HG03045 (cell line): ENCODE measurements at regions not wholly inside any gene's neighbourhood (a gene's known extent, or its start where the extent isn't known, plus 50 kb on each side); places are given as distances from the start of the nearest gene placed in this dataset.
"Not testable (repeated sequence)": the region's sequence is repeated elsewhere in the genome, so short reads cannot be mapped to it uniquely, and the experiment has no call there.

Source experiments
- ATAC-seq: cut with Tn5 transposase; IDR thresholded peaks from one replicate; pipeline ENCODE4 v1.9.1; 2021; ENCODE audit warnings: mild to moderate bottlenecking, moderate library complexity; ENCODE audit not compliant: unreplicated experiment

- ATAC-seq, result not testable (repeated sequence)
Measured at GRCh38 chr6:57860481-57861315, 543.3 kb downstream of the PRIM2 start.

DNA sequence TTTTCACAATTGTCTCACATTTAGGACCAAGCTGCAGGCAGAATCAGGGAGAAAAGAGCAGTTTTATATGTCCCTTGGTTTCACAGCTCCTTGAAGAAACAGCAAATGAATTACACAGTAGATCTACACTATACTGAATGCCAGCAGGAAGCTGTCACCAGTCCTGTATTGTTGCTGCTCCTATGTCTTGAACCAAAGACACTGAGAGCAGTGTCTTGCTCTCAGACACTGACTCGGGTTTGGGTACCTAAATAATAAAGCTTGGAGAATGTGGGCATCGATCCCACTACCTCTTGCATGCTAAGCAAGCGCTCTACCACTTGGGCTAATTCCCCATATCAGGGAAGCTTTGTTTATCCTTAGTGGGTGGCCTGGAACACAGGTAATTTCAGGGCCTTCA is 552.7 kb downstream of the PRIM2 start:
- ATAC-seq, result not testable (repeated sequence)

- not testable (repeated sequence) for ATAC-seq
Measured at GRCh38 chr6:57873424-57873823, 556.0 kb downstream of the PRIM2 start.

DNA sequence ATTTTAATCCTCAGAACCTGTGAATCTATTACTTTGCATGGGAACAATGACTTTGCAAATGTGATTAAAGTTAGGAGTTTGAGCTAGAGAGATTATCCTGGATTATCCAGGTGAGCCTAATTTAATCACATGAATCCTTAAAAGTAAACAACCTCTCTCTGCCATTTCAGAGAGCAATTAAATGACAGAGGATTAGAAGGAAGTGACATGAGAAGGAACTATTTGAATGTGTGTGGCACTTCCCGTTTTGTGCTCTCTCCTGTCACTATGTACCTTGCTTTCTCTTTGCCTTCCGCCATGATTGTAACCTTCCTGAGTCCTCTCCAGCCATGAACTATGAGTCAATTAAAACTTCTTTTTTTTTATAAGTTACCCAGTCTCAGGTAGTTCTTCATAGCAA is 559.2 kb downstream of the PRIM2 start:
- not testable (repeated sequence) for ATAC-seq

DNA sequence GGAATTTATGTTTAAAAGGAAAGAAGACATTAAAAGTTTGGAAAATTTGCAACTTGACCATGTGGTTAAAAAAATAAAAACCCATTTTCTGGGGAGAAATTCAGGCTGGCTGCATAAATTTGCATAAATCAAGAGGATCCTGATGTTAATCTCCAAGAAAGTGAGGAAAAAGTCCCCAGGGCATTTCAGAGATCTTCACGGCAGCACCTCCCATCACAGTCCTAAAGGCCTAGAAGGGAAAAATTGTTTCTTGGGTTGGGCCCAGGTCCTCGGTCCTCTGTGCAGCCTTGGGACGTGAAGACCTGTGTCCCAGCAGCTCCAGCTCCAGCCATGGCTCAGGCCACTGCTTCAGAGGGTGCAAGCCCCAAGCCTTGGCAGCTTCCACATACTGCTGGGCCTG is 560.3 kb downstream of the PRIM2 start:
- ATAC-seq, result not testable (repeated sequence)

DNA sequence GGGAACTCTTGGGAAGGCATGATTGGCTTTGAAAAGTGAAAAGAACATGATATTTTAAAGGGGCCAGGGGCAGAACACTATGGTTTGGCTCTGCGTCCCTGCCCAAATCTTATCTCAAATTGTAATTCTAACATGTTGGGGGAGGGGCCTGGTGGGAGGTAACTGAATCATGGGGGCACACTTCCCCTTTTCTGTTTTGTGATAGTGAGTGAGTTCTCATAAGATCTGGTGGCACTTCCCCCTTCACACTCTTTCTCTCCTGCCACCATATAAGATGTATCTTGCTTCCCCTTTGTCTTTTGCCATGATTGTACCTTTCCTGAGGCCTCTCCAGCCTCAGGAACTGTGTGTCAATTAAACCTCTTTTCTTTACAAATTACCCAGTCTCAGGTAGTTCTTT is 561.4 kb downstream of the PRIM2 start:
- ATAC-seq, result not testable (repeated sequence)

DNA sequence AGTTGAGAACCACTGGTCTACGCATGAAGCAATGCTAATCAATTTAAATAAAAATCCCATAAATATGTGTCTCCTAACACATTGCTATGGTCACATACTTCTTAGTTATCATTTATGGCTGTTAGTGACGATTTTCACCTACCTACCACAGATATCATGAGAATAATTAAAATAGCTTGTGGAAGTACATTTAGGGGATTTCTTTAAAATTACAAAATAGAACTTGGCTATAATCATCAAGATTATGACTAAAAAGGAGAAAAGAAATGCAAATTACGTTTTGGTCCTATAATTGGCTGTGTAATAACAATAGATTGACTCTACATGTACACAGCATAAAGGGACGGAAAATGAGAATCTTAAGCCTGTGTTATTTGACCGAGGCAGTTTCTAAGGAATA is 581.4 kb downstream of the PRIM2 start:
- ATAC-seq, result peak; percentile 60

DNA sequence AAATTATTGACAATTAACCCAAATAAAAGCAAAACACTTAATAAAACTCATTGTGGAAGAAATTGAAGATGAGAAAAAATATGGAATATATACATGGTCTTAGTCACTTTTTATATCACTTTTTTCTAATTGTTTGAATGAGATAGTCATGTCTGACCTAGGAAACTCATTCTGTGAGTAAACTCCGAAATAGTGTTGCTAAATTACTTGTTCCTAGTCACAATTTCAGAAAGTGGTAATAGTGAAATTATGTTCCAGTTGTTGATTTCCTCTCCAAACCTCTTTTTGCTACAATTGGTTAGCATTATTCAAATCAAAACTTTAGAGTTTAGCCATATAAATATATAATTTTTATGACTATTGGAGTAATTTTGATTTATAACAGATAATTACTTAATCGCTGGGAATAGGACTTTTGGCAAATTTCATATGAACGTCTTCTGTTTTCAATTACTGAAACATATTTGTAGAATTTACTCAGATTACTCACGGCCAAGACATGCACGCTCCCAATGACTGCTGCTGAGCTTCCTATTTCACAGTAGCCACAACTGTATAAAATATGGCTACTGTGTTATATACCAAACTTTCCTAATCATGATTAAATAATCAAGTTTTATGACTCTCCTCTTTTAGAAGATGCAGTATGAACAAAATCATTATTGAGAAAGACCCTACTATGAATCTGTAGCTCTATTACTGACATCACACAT is 583.4 kb downstream of the PRIM2 start:
- not testable (repeated sequence) for ATAC-seq

- not testable (repeated sequence) for ATAC-seq
Measured at GRCh38 chr6:57901445-57901844, 584.0 kb downstream of the PRIM2 start.

DNA sequence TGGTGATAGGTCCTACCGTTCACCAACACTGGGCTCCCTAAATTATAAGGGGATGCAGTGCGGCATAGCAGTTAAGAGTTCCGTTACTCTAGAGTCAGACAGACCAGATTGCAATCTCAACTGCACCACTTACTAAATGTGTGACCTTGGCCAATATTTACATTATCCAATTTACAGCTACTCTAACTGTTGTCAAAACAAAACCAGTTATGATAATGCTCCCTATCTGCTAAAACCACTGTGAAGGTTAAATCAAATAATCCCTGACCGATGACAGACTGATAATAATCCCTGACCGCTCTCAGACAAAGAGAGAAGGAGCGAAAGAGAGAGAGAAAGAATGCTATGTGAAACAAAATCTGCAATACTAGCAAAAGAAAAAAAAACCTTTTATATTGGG is 586.9 kb downstream of the PRIM2 start:
- ATAC-seq, result not testable (repeated sequence)

DNA sequence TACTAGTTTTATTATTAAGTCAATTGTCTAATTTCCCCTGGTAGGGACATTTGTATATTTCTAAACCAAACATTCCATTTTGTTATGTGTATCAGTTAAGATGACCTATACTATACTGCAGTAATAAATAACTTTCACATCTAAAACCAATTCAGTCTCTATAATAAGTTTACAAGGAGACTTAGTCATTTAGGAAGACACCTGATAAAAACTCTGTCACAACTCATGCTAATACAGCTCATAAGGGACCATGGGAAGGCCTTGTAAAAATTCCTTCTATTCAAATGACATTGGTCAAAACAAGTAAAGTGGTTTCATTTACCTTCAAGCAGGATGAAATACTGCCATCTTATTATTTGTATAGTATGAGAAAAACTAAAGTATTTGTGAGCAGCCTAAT is 597.9 kb downstream of the PRIM2 start:
- ATAC-seq, result peak; percentile 60

- not testable (repeated sequence) for ATAC-seq
Measured at GRCh38 chr6:57942966-57943365, 625.5 kb downstream of the PRIM2 start.

DNA sequence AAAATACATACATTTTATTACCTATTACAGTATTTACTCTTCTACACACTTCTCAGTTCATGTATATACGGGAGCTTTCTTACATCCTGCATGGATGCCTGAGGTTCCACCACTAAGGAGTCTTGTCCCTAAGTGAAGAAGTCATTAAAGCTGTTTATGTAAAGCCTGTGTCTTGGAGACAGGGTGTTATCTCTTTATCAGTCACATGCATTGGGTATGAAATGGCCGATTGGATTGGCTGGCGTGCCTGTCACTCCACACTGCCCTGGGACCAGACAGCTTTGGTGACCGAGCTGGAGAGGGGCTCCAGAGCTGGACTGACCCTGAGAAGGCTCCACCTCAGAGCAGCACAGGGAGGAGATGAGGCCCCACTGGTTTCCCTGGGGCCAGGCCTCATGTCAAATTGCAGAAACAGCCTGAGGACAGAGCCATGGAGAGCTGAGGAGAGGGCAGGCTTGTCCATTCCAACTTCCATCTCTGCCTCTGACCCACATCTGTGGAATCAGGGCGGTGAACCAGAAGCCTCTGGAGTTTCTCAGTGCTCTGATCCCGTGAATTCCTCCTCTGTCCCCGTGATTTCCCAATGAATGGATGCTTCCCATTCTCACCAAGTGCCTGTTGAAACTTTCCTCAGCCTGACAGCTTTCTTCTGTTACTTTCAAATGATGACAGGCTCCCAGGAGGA is 628.8 kb downstream of the PRIM2 start:
- not testable (repeated sequence) for ATAC-seq

- not testable (repeated sequence) for ATAC-seq
Measured at GRCh38 chr6:57946769-57947091, 629.3 kb downstream of the PRIM2 start.

DNA sequence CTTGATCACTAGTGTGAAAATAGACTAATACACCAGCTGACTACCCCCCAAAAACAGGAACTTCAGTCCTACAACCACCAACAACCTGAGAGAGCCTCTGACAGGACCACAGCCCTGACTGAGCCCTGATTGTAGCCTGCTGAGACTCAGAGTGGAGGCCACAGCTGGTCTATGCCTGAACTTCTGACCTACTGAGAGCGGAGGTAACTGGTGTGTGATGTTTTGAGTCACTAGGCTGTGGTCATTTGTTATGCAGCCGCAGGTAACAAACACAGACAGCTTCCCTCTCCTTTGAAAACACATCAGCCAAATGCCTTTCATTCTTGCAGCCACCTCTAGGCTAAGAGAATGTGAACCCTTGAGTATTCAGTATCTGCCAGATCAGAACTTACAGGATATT is 631.1 kb downstream of the PRIM2 start:
- not testable (repeated sequence) for ATAC-seq

- not testable (repeated sequence) for ATAC-seq
Measured at GRCh38 chr6:57950430-57950829, 633.0 kb downstream of the PRIM2 start.

DNA sequence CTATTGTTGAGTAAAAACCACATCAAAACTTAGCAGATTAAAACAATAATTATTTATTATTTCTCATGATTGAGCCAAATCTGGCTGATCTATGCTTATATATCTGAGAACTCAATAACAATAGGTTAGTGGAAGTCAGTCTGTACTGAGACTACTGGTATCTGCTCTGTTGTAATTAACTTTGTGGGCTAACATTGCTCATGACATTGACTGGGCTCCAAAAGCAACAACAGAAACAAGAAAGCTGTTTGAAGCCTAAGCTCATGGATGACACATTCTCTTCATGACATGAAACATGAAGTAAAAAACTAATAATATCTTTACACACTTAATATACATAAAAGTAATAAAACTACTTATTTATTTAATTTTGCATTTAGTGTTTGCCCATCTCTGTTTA is 649.3 kb downstream of the PRIM2 start:
- not testable (repeated sequence) for ATAC-seq

DNA sequence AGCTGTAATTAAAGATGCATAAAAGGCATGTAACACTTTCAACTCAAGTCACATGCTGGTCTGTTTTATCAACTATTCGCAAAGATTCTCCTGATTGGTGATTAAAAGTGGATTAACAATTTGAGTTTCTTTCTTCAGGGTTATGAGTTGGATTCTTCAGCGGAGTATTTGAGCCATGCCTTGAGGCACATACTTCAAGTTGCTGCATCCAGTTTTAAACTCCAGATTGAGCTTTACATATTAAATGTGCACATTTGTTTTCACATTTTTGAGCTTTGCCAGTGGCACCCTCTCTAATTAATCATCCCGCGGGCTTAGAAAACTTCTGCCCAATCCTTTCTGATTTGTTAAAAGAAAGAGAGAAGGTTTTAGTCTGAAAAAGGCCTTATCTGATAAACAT is 654.5 kb downstream of the PRIM2 start:
- ATAC-seq, result not testable (repeated sequence)

DNA sequence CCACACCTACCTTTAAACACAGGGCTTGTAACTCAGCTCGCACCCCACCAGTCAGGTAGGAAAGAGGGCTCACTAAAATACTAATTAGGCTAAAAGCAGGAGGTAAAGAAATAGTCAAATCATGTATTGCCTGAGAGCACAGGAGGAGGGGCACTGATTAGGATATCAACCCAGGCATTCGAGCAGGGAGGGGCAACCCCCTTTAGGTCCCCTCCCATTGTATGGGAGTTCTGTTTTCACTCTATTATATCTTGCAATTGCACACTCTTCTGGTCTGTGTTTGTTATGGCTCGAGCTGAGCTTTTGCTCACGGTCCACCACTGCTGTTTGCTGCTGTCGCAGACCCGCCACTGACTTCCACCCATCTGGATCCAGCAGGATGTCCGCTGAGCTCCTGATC is 657.2 kb downstream of the PRIM2 start:
- ATAC-seq, result no peak

GRCh38 chr6:57975127-57975526 is 657.7 kb downstream of the PRIM2 start:
- ATAC-seq, result not testable (repeated sequence)

DNA sequence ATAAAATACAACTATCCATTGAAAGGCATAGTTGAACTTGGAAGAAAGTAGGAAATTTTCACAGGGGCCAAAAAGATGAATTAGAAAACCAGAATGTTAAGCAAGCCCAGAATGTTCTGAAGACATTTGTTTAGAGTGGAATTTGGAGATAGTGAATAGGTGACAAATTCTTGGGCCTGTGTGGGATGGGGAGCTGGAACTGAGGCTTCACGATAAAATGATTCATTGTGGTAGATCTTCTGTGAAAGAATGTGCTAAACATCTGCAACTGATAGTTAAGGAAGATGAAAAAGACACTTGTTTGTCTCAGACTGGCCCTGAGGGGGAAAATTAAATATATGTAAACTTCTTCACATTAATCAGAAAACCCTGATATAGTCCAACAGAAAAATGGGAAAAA is 658.9 kb downstream of the PRIM2 start:
- ATAC-seq, result not testable (repeated sequence)

- ATAC-seq, result not testable (repeated sequence)
Measured at GRCh38 chr6:57983603-57984002, 666.2 kb downstream of the PRIM2 start.
